ENCODE measurements at regions not wholly inside any gene's neighbourhood (a gene's known extent, or its start where the extent isn't known, plus 50 kb on each side); places are given as distances from the start of the nearest gene placed in this dataset.

- Histone ChIP-seq H3K4me2 (ENCODE audit: insufficient read depth, low read length) (no peak overlapping the region), H3K27me3 (ENCODE audit: insufficient read depth, low read length, poor library complexity) (peaks cover 2% of the 10 kb centered on the region), H3K9ac (ENCODE audit: low read depth, low read length) (no peak overlapping the region), H2AFZ (ENCODE audit: low read depth, low read length) (no peak overlapping the region), H3K27ac (ENCODE audit: low read length) (no peak overlapping the region), H3K4me1 (ENCODE audit: insufficient read depth, low read length) (no peaks in the 10 kb centered on the region), H4K20me1 (ENCODE audit: insufficient read depth, low read length) (no peaks in the 10 kb centered on the region), H3K79me2 (ENCODE audit: insufficient read depth, low read length) (no peaks in the 10 kb centered on the region), H3K36me3 (ENCODE audit: insufficient read depth, low read length) (no peaks in the 10 kb centered on the region), H3K4me3 (ENCODE audit: low read depth in 1 of 2, low read length in 2 of 2) (no peak overlapping the region), H3K9me3 (ENCODE audit: insufficient read depth, low read length, severe bottlenecking) (no peaks in the 10 kb centered on the region)
- TF ChIP-seq, protein P1, sequence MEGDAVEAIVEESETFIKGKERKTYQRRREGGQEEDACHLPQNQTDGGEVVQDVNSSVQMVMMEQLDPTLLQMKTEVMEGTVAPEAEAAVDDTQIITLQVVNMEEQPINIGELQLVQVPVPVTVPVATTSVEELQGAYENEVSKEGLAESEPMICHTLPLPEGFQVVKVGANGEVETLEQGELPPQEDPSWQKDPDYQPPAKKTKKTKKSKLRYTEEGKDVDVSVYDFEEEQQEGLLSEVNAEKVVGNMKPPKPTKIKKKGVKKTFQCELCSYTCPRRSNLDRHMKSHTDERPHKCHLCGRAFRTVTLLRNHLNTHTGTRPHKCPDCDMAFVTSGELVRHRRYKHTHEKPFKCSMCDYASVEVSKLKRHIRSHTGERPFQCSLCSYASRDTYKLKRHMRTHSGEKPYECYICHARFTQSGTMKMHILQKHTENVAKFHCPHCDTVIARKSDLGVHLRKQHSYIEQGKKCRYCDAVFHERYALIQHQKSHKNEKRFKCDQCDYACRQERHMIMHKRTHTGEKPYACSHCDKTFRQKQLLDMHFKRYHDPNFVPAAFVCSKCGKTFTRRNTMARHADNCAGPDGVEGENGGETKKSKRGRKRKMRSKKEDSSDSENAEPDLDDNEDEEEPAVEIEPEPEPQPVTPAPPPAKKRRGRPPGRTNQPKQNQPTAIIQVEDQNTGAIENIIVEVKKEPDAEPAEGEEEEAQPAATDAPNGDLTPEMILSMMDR (IDR thresholded peaks at IDR 0.05; ENCODE audit: borderline replicate concordance, extremely low read depth, low read length, poor library complexity, severe bottlenecking) = no peak
- TF ChIP-seq EZH2 (IDR thresholded peaks at IDR 0.05; ENCODE audit: borderline replicate concordance, low read depth, low read length, severe bottlenecking) = no peak
- no peak for DNase-seq
- ATAC-seq (ENCODE audit: insufficient read depth, low read depth) = no peak
Observed at GRCh38 chr6:54059683-54060082, 51.6 kb upstream of the MLIP start.

GRCh38 chr6:54060286-54060685 lies 51.0 kb upstream of the MLIP start:
- Histone ChIP-seq H2AFZ (ENCODE audit: low read depth, low read length) (no peak overlapping the region), H4K20me1 (ENCODE audit: insufficient read depth, low read length) (no peaks in the 10 kb centered on the region), H3K36me3 (ENCODE audit: insufficient read depth, low read length) (no peaks in the 10 kb centered on the region), H3K9me3 (ENCODE audit: insufficient read depth, low read length, severe bottlenecking) (no peaks in the 10 kb centered on the region), H3K4me3 (ENCODE audit: low read depth in 1 of 2, low read length in 2 of 2) (no peak overlapping the region), H3K4me2 (ENCODE audit: insufficient read depth, low read length) (no peak overlapping the region), H3K27ac (ENCODE audit: low read length) (no peak overlapping the region), H3K27me3 (ENCODE audit: insufficient read depth, low read length, poor library complexity) (peaks cover 2% of the 10 kb centered on the region), H3K4me1 (ENCODE audit: insufficient read depth, low read length) (no peaks in the 10 kb centered on the region), H3K79me2 (ENCODE audit: insufficient read depth, low read length) (no peaks in the 10 kb centered on the region), H3K9ac (ENCODE audit: low read depth, low read length) (no peak overlapping the region)
- DNase-seq = no peak
- TF ChIP-seq, protein P1 (IDR thresholded peaks at IDR 0.05; ENCODE audit: borderline replicate concordance, extremely low read depth, low read length, poor library complexity, severe bottlenecking) = no peak
- no peak for TF ChIP-seq EZH2 (IDR thresholded peaks at IDR 0.05; ENCODE audit: borderline replicate concordance, low read depth, low read length, severe bottlenecking)
- no peak for ATAC-seq (ENCODE audit: insufficient read depth, low read depth)

All from DND-41 (cell line).